HS-5 (cell line): ENCODE measurements at regions not wholly inside any gene's neighbourhood (a gene's known extent, or its start where the extent isn't known, plus 50 kb on each side); places are given as distances from the start of the nearest gene placed in this dataset.
"Not testable (repeated sequence)": the region's sequence is repeated elsewhere in the genome, so short reads cannot be mapped to it uniquely, and the experiment has no call there.

Experiments used
- DNase-seq: peaks from one replicate; pipeline ENCODE4 v3.0.0-alpha.2; 2012; ENCODE audit warnings: low read depth

GRCh38 chr3:165624761-165625160, 212.5 kb downstream of the BCHE start:
- DNase-seq: no peak

- DNase-seq: no peak
These were observed 214.9 kb downstream of the BCHE start for GRCh38 chr3:165622356-165622755.

DNA sequence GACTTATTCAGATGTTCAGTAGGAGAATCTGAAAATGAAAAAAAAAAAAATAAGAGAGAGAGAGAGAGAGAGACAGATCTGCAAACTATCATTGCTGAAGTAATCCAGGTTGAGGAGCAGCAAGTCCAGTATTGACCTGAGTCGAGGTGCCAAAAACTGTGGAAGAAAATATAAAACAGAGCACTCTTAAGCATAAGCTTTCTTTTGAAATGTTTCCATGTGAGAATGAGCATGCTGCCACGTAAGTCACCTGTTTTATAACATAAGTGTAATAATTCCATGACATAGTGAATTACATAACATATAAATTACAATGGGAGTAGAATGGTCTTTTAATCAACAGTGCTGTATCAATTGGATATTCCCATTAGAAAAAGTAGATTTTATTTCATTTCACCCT, 218.2 kb downstream of the BCHE start:
- no peak for DNase-seq

DNA sequence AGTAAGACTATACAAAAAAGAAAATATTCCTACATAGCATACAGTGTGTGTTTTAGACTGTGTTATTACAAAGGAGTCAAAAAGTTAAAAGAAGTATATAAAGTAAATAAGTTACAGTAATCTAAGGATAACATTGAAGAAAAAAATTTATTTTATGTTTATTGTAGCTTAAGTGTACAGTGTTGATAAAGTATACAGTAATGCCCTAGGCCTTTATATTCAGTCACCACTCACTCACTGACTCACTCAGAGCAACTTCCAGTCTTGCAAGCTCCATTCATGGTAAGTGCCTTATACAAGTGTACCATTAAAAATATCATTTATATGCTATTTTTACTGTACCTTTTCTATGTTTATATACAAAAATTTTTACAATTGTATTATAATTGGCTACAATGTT, 220.1 kb downstream of the BCHE start:
- DNase-seq: no peak

- DNase-seq: no peak
These were observed 222.9 kb downstream of the BCHE start for GRCh38 chr3:165614337-165614736.

GRCh38 chr3:165613014-165613413, 224.2 kb downstream of the BCHE start:
- no peak for DNase-seq

DNA sequence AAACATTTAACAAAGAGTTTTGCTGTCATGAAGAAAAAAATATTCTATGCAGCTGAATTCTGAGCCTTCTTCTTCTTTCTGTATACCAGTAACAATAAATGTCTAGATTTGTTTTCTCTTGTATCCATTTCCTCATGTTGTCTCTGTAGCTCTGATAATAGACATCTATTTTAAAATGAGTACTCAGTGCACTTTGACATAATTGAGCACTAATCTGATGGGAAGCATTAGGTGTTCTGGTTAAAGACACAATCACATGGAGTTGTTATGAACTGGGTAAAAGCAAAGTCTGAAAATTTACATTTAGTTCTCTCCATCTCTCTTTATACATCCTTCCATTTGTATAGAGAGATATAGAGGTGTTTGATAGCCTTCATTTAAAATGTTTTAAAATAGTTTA, 230.0 kb downstream of the BCHE start:
- no peak for DNase-seq

- DNase-seq: no peak
These were observed 234.0 kb downstream of the BCHE start for GRCh38 chr3:165603196-165603595.

DNA sequence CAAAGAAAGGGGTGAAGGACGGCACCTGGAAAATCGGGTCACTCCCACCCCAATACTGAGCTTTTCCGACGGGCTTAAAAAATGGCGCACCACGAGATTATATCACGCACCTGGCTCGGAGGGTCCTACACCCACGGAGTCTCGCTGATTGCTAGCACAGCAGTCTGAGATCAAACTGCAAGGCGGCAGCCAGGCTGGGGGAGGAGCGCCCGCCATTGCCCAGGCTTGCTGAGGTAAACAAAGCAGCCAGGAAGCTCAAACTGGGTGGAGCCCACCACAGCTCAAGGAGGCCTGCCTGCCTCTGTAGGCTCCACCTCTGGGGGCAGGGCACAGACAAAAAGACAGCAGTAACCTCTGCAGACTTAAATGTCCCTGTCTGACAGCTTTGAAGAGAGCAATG, 264.7 kb downstream of the BCHE start:
- not testable (repeated sequence) for DNase-seq

DNA sequence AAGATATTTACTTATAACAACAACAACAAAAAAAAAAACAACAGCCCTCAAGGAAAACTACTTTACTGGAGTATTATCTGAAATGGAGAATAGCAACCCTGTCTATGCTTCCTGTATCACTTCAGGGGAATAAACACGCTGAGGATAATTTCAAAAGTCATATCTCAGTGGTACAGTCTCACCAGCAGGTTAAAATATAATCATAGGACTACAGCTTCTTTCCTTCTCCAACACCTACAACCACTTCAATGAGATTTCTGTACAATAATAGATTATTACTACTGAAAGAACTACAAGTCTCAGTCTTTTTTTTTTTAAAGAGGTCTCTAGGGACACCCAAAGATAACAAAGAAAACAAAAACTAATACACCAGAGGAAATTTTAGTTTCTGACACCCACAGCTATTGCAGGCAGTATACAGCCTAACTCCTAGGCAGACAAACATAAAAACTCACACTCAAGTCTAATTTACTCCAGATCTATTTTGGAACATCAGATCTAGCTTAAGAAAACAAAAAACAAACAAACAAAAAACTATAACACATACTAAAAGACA, 268.2 kb downstream of the BCHE start:
- DNase-seq: no peak

GRCh38 chr3:165555785-165556184, 281.4 kb downstream of the BCHE start:
- DNase-seq: no peak

DNA sequence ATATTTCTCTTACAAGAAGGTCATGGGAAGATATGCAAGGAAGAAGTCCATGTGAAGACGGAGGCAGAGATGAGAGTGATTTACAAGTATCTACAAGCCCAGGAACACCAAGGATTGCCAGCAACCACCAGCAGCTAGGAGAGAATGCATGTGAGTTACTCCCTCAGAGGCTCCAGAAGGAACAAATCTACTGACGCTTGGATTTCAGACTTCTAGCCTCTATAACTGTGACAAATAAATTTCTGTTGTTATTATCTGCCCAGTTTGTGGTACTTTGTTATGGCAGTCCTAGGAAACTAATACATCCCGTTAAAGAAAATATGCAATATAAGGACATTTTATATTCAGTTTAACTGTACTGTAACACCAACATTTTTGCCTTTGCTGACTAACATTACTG, 283.9 kb downstream of the BCHE start:
- no peak for DNase-seq

DNA sequence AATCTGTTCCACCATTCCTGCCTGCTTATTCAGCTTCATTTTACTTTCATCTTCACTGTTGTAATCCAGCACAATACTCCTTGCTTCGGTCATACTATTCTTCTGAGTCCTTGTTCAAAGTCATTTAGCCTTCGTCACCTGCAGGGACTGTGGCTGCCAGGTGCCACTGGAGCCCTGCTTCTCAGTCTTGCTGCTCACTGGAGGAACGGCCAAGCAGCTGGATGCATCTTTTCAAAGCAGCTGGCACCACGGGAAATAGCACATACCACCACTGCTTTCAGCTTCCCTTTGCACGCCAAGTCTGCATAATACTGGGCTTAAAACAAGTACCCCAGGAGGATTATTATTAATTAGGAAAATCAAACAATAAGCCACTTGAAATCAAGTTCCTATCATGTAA, 287.6 kb downstream of the BCHE start:
- no peak for DNase-seq

DNA sequence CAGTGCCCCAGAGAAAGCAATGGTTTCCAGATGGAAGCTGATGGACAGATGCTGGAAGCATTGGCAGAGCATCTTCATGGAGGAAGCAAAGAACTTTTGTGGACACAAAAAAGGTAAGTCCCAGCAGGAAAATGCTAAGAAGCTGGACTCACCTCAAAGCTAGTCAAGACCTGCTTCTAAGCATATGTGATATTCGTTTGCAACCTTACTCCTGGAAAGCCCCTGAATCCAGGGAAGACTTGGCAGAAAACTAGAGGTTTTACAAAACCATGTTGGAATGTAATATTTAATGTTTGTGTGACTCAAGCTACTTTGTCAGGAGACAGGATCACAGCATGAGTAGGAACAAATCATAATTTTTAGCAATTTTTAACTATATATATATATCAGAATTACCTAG, 288.2 kb downstream of the BCHE start:
- no peak for DNase-seq

GRCh38 chr3:165545059-165545458, 292.2 kb downstream of the BCHE start:
- no peak for DNase-seq

DNA sequence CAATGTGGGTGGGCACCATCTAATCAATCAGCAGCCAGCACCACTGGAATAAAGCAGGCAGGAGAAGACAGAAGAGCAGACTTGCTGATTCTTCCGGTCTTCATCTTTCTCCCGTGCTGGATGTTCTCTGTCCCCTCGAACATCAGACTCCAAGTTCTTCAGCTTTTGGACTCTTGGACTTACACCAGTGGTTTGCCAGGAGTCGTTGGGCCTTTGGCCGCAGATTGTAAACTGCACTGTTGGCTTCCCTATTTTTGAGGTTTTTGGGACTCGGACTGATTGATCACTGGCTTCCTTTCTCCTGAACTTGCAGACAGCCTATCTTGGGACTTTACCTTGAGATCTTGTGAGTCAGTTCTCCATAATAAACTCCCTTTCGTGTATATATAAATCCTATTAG, 292.8 kb downstream of the BCHE start:
- DNase-seq: no peak

- no peak for DNase-seq
These were observed 299.1 kb downstream of the BCHE start for GRCh38 chr3:165538166-165538565.

DNA sequence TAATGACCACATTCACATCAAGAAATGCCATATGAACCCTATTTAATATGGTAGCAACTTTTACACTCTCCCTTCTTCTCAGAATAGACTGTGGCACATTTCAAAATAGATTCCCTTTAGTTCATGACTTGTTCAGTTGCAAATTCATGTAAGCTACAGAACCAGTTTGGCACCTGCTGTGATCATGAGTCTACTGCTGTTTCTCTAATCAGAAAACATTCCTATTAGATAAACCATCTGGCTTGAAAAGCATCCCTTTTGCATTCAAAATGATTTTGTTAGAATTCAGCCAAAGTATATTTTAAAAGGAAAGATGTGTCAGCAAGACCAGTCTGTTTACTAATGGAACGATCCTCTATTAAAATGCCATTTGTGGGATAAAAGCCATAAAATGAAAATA, 304.4 kb downstream of the BCHE start:
- no peak for DNase-seq

GRCh38 chr3:165529451-165529850, 307.8 kb downstream of the BCHE start:
- DNase-seq: no peak

GRCh38 chr3:165526367-165526766, 310.9 kb downstream of the BCHE start:
- no peak for DNase-seq

DNA sequence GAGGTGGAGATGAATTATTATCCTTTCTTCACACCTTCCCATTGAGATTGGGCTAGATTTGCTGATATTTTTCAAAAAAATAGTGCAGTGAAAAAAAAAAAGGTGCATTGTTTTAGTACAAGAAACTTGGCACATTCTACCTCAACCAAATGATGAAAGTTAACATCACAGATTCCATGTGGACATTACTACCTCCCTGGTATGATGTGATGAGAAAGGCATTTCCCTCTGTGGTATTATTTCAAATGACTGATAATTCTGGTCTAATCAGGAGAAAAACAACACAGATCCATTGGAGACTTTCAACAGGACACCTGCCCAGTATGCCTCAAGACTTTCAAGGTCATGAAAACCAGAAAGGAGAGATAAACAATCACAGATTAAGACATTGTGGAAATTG, 313.4 kb downstream of the BCHE start:
- peak; percentile 65 for DNase-seq

DNA sequence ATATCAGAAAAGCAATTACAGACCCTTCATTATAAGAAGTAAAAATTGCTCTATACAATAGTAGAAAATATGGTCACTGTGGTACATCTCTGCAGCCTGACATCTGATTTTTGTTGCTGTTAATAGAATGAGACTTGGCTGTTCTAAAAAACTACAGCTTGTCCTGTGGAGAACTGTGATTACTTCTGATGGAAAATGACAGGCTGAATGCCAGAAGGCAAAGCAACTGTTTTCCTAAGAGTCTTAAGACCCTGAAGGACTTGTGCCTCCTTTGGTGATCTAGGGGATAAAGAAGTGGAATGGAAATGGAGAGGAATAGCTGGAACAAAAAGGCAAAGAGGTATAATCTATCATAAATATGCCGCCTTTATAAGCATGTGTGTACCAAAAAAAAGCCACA, 314.8 kb downstream of the BCHE start:
- no peak for DNase-seq

- no peak for DNase-seq
These were observed 315.9 kb downstream of the BCHE start for GRCh38 chr3:165521131-165521871.

DNA sequence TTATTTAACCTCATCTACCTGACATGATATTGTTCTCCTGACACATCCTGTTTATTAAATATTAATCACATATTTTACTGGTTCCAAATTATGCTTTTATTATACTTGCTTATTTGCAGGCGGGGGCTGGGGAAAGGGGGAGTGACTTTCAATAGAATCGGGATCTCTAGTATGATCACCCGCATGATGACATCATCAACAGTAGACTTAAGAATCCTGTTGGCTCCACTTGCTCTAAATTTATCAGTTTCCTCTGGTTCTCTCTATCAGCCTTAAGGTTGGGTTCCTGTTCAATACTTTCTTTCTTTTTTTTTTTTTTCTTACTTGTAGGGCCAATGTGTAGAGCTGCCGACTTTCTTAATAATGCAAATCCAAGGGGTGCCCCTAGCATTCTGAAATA, 317.5 kb downstream of the BCHE start:
- DNase-seq: no peak
